ENCODE measurements at regions not wholly inside any gene's neighbourhood (a gene's known extent, or its start where the extent isn't known, plus 50 kb on each side); places are given as distances from the start of the nearest gene placed in this dataset.

DNA sequence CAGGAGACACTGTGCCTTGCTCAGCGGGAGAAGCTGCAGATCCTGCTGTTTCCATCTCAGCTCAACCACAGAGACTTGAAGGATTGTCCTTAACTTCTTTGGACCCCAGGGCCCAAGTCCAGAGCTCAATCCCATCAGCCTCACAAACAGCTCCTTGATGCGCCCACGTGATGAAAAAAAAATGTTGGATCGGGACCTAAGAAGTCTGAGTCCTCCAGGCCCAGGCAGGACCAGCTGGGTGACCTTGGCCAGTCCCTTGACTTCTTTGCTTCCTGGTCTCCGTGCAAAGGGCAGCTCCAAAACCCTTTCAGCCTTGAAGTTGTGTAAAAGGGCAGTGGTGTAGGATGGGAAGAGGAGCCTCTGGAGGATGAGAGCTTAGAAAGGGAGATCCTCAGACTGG lies 175.5 kb downstream of the ZFP36L2 start:
- TF ChIP-seq, protein P1, sequence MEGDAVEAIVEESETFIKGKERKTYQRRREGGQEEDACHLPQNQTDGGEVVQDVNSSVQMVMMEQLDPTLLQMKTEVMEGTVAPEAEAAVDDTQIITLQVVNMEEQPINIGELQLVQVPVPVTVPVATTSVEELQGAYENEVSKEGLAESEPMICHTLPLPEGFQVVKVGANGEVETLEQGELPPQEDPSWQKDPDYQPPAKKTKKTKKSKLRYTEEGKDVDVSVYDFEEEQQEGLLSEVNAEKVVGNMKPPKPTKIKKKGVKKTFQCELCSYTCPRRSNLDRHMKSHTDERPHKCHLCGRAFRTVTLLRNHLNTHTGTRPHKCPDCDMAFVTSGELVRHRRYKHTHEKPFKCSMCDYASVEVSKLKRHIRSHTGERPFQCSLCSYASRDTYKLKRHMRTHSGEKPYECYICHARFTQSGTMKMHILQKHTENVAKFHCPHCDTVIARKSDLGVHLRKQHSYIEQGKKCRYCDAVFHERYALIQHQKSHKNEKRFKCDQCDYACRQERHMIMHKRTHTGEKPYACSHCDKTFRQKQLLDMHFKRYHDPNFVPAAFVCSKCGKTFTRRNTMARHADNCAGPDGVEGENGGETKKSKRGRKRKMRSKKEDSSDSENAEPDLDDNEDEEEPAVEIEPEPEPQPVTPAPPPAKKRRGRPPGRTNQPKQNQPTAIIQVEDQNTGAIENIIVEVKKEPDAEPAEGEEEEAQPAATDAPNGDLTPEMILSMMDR (conservative IDR thresholded peaks at IDR 0.05; ENCODE audit: low read depth in 2 of 2) = no peak
- TF ChIP-seq POLR2AphosphoS5 (IDR thresholded peaks at IDR 0.05; ENCODE audit: low read depth) (no peak), EZH2 (IDR thresholded peaks at IDR 0.05; ENCODE audit: low read depth, unreplicated experiment) (no peak), EZH2phosphoT487 (IDR thresholded peaks at IDR 0.05; ENCODE audit: unreplicated experiment) (no peak), CREB1 (CRISPR knock-in tag; IDR thresholded peaks at IDR 0.05; ENCODE audit: low read depth) (no peak), JUNB (IDR thresholded peaks at IDR 0.05; ENCODE audit: unreplicated experiment) (no peak), ZNF114 (CRISPR knock-in tag; IDR thresholded peaks at IDR 0.05) (no peak), NANOG (IDR thresholded peaks at IDR 0.05; ENCODE audit: borderline replicate concordance) (no peak)
- TF ChIP-seq, protein P2, sequence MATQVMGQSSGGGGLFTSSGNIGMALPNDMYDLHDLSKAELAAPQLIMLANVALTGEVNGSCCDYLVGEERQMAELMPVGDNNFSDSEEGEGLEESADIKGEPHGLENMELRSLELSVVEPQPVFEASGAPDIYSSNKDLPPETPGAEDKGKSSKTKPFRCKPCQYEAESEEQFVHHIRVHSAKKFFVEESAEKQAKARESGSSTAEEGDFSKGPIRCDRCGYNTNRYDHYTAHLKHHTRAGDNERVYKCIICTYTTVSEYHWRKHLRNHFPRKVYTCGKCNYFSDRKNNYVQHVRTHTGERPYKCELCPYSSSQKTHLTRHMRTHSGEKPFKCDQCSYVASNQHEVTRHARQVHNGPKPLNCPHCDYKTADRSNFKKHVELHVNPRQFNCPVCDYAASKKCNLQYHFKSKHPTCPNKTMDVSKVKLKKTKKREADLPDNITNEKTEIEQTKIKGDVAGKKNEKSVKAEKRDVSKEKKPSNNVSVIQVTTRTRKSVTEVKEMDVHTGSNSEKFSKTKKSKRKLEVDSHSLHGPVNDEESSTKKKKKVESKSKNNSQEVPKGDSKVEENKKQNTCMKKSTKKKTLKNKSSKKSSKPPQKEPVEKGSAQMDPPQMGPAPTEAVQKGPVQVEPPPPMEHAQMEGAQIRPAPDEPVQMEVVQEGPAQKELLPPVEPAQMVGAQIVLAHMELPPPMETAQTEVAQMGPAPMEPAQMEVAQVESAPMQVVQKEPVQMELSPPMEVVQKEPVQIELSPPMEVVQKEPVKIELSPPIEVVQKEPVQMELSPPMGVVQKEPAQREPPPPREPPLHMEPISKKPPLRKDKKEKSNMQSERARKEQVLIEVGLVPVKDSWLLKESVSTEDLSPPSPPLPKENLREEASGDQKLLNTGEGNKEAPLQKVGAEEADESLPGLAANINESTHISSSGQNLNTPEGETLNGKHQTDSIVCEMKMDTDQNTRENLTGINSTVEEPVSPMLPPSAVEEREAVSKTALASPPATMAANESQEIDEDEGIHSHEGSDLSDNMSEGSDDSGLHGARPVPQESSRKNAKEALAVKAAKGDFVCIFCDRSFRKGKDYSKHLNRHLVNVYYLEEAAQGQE (IDR thresholded peaks at IDR 0.05; ENCODE audit: unreplicated experiment) = no peak
- TF ChIP-seq, protein P3, sequence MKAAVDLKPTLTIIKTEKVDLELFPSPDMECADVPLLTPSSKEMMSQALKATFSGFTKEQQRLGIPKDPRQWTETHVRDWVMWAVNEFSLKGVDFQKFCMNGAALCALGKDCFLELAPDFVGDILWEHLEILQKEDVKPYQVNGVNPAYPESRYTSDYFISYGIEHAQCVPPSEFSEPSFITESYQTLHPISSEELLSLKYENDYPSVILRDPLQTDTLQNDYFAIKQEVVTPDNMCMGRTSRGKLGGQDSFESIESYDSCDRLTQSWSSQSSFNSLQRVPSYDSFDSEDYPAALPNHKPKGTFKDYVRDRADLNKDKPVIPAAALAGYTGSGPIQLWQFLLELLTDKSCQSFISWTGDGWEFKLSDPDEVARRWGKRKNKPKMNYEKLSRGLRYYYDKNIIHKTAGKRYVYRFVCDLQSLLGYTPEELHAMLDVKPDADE (IDR thresholded peaks at IDR 0.05) = no peak

Measured in GM23338 (cell line).